ENCODE measurements at regions not wholly inside any gene's neighbourhood (a gene's known extent, or its start where the extent isn't known, plus 50 kb on each side); places are given as distances from the start of the nearest gene placed in this dataset.

- DNase-seq = no peak
- H3K27ac Mint-ChIP-seq (ENCODE audit: unreplicated experiment) = no peak overlapping the region
- H3K36me3 Mint-ChIP-seq (ENCODE audit: unreplicated experiment) = no peaks in the 10 kb centered on the region
- H3K9me3 Mint-ChIP-seq (ENCODE audit: unreplicated experiment) = no peaks in the 10 kb centered on the region
- peaks cover 5% of the 10 kb centered on the region for H3K4me1 Mint-ChIP-seq (ENCODE audit: low read depth, unreplicated experiment)
- TF ChIP-seq, protein P1, sequence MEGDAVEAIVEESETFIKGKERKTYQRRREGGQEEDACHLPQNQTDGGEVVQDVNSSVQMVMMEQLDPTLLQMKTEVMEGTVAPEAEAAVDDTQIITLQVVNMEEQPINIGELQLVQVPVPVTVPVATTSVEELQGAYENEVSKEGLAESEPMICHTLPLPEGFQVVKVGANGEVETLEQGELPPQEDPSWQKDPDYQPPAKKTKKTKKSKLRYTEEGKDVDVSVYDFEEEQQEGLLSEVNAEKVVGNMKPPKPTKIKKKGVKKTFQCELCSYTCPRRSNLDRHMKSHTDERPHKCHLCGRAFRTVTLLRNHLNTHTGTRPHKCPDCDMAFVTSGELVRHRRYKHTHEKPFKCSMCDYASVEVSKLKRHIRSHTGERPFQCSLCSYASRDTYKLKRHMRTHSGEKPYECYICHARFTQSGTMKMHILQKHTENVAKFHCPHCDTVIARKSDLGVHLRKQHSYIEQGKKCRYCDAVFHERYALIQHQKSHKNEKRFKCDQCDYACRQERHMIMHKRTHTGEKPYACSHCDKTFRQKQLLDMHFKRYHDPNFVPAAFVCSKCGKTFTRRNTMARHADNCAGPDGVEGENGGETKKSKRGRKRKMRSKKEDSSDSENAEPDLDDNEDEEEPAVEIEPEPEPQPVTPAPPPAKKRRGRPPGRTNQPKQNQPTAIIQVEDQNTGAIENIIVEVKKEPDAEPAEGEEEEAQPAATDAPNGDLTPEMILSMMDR (IDR thresholded peaks at IDR 0.05; ENCODE audit: partially characterized antibody, unreplicated experiment) = no peak
- H3K27me3 Mint-ChIP-seq (ENCODE audit: unreplicated experiment) = peaks cover 13% of the 10 kb centered on the region
- no peak overlapping the region for H3K4me3 Mint-ChIP-seq (ENCODE audit: unreplicated experiment)
These were observed 135.1 kb downstream of the MRM1 start for GRCh38 chr17:36736201-36737156.

DNA sequence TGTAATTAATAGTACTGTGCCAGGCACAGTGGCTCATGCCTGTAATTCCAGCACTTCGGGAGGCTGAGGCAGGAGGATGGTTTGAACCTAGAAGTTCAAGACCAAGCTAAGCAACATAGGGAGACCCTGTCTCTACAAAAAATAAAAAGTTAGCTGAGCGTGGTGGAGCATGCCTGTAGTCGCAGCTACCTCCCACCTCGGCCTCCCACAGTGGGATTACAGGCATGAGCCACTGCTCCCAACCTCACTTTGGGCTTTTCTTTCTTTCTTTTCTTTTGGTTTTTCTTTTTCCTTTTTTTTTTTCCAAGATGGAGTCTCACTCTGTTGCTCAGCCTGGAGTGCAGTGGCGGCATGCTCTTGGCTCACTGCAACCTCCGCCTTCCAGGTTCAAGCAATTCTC, 137.8 kb downstream of the MRM1 start:
- Mint-ChIP-seq H3K4me1 (ENCODE audit: low read depth, unreplicated experiment) (peaks cover 5% of the 10 kb centered on the region), H3K9me3 (ENCODE audit: unreplicated experiment) (peaks cover 3% of the 10 kb centered on the region), H3K4me3 (ENCODE audit: unreplicated experiment) (no peak overlapping the region), H3K27ac (ENCODE audit: unreplicated experiment) (no peak overlapping the region), H3K27me3 (ENCODE audit: unreplicated experiment) (peaks cover 16% of the 10 kb centered on the region), H3K36me3 (ENCODE audit: unreplicated experiment) (no peaks in the 10 kb centered on the region)
- TF ChIP-seq, protein P1 (IDR thresholded peaks at IDR 0.05; ENCODE audit: partially characterized antibody, unreplicated experiment) = no peak
- DNase-seq = no peak

- peaks cover 5% of the 10 kb centered on the region for H3K4me1 Mint-ChIP-seq (ENCODE audit: low read depth, unreplicated experiment)
- H3K27ac Mint-ChIP-seq (ENCODE audit: unreplicated experiment) = no peak overlapping the region
- DNase-seq = no peak
- H3K9me3 Mint-ChIP-seq (ENCODE audit: unreplicated experiment) = peaks cover 3% of the 10 kb centered on the region
- TF ChIP-seq, protein P1 (IDR thresholded peaks at IDR 0.05; ENCODE audit: partially characterized antibody, unreplicated experiment) = no peak
- H3K36me3 Mint-ChIP-seq (ENCODE audit: unreplicated experiment) = no peaks in the 10 kb centered on the region
- H3K27me3 Mint-ChIP-seq (ENCODE audit: unreplicated experiment) = peaks cover 16% of the 10 kb centered on the region
- H3K4me3 Mint-ChIP-seq (ENCODE audit: unreplicated experiment) = no peak overlapping the region
These were observed 138.8 kb downstream of the MRM1 start for GRCh38 chr17:36740157-36740556.

- peaks cover 3% of the 10 kb centered on the region for H3K4me1 Mint-ChIP-seq (ENCODE audit: low read depth, unreplicated experiment)
- H3K36me3 Mint-ChIP-seq (ENCODE audit: unreplicated experiment) = no peaks in the 10 kb centered on the region
- H3K27ac Mint-ChIP-seq (ENCODE audit: unreplicated experiment) = no peak overlapping the region
- TF ChIP-seq, protein P1 (IDR thresholded peaks at IDR 0.05; ENCODE audit: partially characterized antibody, unreplicated experiment) = no peak
- no peak for DNase-seq
- no peak overlapping the region for H3K4me3 Mint-ChIP-seq (ENCODE audit: unreplicated experiment)
- H3K27me3 Mint-ChIP-seq (ENCODE audit: unreplicated experiment) = peaks cover 11% of the 10 kb centered on the region
- H3K9me3 Mint-ChIP-seq (ENCODE audit: unreplicated experiment) = peaks cover 3% of the 10 kb centered on the region
These were observed 139.9 kb downstream of the MRM1 start for GRCh38 chr17:36741019-36741902.

Data from glutamatergic neuron (in vitro differentiated cells).